OCI-LY7 (cell line): ENCODE measurements at regions not wholly inside any gene's neighbourhood (a gene's known extent, or its start where the extent isn't known, plus 50 kb on each side); places are given as distances from the start of the nearest gene placed in this dataset.

ENCODE experiments used
- BruUV-seq: library from RNA; stranded (reverse); fragments of 400-500 nt; replicated peaks from 2 replicates; lab custom pipeline; 2021; lab: Mats Ljungman, UMichigan
- CTCF ChIA-PET: fragments of 300-600 bp; sonication (Branson Sonifier 250); formaldehyde crosslinking; loops from one replicate; lab custom pipeline; 2022; ENCODE audit warnings: antibody characterized with exemption; ENCODE audit not compliant: unreplicated experiment; lab: Charles Lee
- POLR2A ChIA-PET: fragments of 300-600 bp; sonication (Branson Sonifier 250); formaldehyde crosslinking; loops from one replicate; lab custom pipeline; 2022; ENCODE audit warnings: antibody characterized with exemption; lab: Charles Lee
- DNase-seq: peaks from one replicate; pipeline ENCODE4 v3.0.0-alpha.2; 2015; ENCODE audit warnings: low spot score
- H2AFZ ChIP-seq: fragments of 200-600 bp; sonication (generic), shearing (Covaris generic); 2 replicates; pipeline ENCODE4 v1.6.1; 2014; ENCODE audit warnings: mild to moderate bottlenecking, antibody characterized with exemption, low read length, moderate library complexity
- H3K27ac ChIP-seq: fragments of 200-600 bp; sonication (generic); 2 replicates; pipeline ENCODE4 v1.5.1; 2014; ENCODE audit warnings: mixed run types, low read depth, mild to moderate bottlenecking, moderate library complexity, low read length, inconsistent platforms; ENCODE audit not compliant: poor library complexity, severe bottlenecking
- H3K36me3 ChIP-seq: fragments of 200-600 bp; sonication (generic); 2 replicates; pipeline ENCODE4 v1.6.1; 2014; ENCODE audit warnings: mild to moderate bottlenecking, antibody characterized with exemption, low read length, moderate library complexity, mixed read lengths; ENCODE audit not compliant: insufficient read depth
- H3K4me1 ChIP-seq: fragments of 200-600 bp; sonication (generic); 2 replicates; pipeline ENCODE4 v1.5.1; 2014; ENCODE audit warnings: mild to moderate bottlenecking, low read length; ENCODE audit not compliant: insufficient read depth, poor library complexity, severe bottlenecking
- H3K4me2 ChIP-seq: fragments of 200-600 bp; sonication (generic); 2 replicates; pipeline ENCODE4 v1.6.1; 2014; ENCODE audit warnings: mild to moderate bottlenecking, low read length
- H3K4me3 ChIP-seq: fragments of 200-600 bp; sonication (generic); 2 replicates; pipeline ENCODE4 v1.5.1; 2014; ENCODE audit warnings: mild to moderate bottlenecking, low read depth, low read length; ENCODE audit not compliant: poor library complexity, severe bottlenecking
- H3K79me2 ChIP-seq: fragments of 200-600 bp; sonication (generic); 2 replicates; pipeline ENCODE4 v1.6.1; 2016; ENCODE audit warnings: low read depth, mild to moderate bottlenecking, low read length, moderate library complexity, mixed read lengths; ENCODE audit not compliant: insufficient read depth
- H3K9me2 ChIP-seq: fragments of 200-600 bp; sonication (generic); 2 replicates; pipeline ENCODE4 v1.6.1; 2016; ENCODE audit warnings: mild to moderate bottlenecking, low read length, mixed read lengths; ENCODE audit not compliant: insufficient read depth
- H3K9me3 ChIP-seq: fragments of 200-600 bp; sonication (generic); 2 replicates; pipeline ENCODE4 v1.6.1; 2014; ENCODE audit warnings: mild to moderate bottlenecking, mixed run types, low read length, mixed read lengths
- H4K20me1 ChIP-seq: fragments of 200-600 bp; sonication (generic); 2 replicates; pipeline ENCODE4 v1.6.1; 2014; ENCODE audit warnings: mild to moderate bottlenecking, antibody characterized with exemption, low read length, moderate library complexity, mixed read lengths; ENCODE audit not compliant: insufficient read depth
- EZH2phosphoT487 ChIP-seq: fragments of 200-600 bp; sonication (generic); IDR thresholded peaks from 2 replicates; pipeline ENCODE4 v1.6.1; 2018; ENCODE audit warnings: low read depth, borderline replicate concordance, mild to moderate bottlenecking, mixed run types, antibody characterized with exemption, low read length, moderate library complexity, mixed read lengths
- intact Hi-C: fragments of 100-400 bp; cut with micrococcal nuclease; formaldehyde crosslinking; loops from one replicate; pipeline ENCODE4 v1.10.0; 2022; ENCODE audit not compliant: unreplicated experiment
- TF ChIP-seq, protein P1 (sequence below): fragments of 200-600 bp; sonication (generic); conservative IDR thresholded peaks from 2 replicates; pipeline ENCODE4 v1.5.1; 2014; ENCODE audit warnings: mild to moderate bottlenecking, antibody characterized with exemption, low read length, moderate library complexity, mixed read lengths

DNA sequence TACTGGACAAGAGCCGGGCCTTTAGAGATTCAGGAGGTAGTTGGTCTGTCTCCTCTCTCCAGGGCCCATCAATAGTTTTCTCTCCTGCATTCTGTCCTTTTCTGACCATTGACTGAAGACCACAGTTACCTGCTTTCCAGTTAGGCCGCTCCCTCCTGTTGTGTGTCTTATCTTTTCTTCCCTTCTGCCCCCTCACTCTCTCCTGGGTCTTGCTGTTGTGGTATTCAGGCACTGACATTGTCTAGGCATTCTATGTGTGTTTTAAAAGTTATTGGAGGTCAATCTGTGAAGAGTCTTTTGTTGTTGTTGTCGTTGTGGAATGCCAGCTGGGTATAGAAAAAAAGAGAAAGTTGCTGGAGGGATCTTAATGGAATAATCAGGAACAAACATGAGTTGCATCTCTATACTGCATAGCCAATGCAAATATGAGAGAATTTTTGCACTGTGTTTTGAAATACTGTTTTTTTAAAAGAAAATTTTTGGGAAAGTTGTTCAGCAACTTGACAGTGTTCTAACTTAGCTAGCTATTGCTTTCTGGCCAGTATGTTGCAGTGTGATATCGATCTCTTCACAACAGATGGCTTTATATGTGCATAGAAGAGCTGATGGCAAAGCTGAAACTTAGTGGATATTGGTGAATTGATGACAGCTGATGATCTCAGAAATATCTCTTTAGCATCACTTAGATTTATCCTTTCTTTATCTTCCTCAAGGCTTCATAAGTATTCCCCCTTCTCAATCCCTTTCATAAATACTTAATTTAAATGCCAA lies 240.7 kb downstream of the C4orf33 start:
- Histone ChIP-seq H3K27ac (no peak overlapping the region), H3K9me3 (no peaks in the 10 kb centered on the region), H3K36me3 (no peaks in the 10 kb centered on the region), H3K9me2 (no peaks in the 10 kb centered on the region), H2AFZ (no peak overlapping the region), H3K4me1 (no peaks in the 10 kb centered on the region), H3K79me2 (no peaks in the 10 kb centered on the region), H4K20me1 (no peaks in the 10 kb centered on the region), H3K4me2 (no peak overlapping the region), H3K4me3 (no peak overlapping the region)
- no peak for DNase-seq
- intact Hi-C loops, result no loop called here
- POLR2A ChIA-PET, result interaction anchor here (1.4 kb wide), 1 partner anchor 9 kb away, joined by 4 read pairs; no protein-coding TSS in a partner anchor
- CTCF ChIA-PET, result no interaction called here
- TF ChIP-seq EZH2phosphoT487, result no peak
- TF ChIP-seq, protein P1, sequence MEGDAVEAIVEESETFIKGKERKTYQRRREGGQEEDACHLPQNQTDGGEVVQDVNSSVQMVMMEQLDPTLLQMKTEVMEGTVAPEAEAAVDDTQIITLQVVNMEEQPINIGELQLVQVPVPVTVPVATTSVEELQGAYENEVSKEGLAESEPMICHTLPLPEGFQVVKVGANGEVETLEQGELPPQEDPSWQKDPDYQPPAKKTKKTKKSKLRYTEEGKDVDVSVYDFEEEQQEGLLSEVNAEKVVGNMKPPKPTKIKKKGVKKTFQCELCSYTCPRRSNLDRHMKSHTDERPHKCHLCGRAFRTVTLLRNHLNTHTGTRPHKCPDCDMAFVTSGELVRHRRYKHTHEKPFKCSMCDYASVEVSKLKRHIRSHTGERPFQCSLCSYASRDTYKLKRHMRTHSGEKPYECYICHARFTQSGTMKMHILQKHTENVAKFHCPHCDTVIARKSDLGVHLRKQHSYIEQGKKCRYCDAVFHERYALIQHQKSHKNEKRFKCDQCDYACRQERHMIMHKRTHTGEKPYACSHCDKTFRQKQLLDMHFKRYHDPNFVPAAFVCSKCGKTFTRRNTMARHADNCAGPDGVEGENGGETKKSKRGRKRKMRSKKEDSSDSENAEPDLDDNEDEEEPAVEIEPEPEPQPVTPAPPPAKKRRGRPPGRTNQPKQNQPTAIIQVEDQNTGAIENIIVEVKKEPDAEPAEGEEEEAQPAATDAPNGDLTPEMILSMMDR, result no peak
- no TSS peak for BruUV-seq

GRCh38 chr4:129337228-129337620 lies 241.3 kb downstream of the C4orf33 start:
- H3K79me2 ChIP-seq, result no peaks in the 10 kb centered on the region
- CTCF ChIA-PET, result no interaction called here
- no peak for DNase-seq
- no peaks in the 10 kb centered on the region for H3K36me3 ChIP-seq
- H4K20me1 ChIP-seq, result no peaks in the 10 kb centered on the region
- no peak for TF ChIP-seq EZH2phosphoT487
- TF ChIP-seq, protein P1, result no peak
- H2AFZ ChIP-seq, result no peak overlapping the region
- H3K9me2 ChIP-seq, result no peaks in the 10 kb centered on the region
- POLR2A ChIA-PET, result no interaction called here
- no peak overlapping the region for H3K27ac ChIP-seq
- intact Hi-C loops, result no loop called here
- no peaks in the 10 kb centered on the region for H3K4me1 ChIP-seq
- H3K9me3 ChIP-seq, result no peaks in the 10 kb centered on the region
- BruUV-seq, result no TSS peak
- H3K4me3 ChIP-seq, result no peak overlapping the region
- H3K4me2 ChIP-seq, result no peak overlapping the region

DNA sequence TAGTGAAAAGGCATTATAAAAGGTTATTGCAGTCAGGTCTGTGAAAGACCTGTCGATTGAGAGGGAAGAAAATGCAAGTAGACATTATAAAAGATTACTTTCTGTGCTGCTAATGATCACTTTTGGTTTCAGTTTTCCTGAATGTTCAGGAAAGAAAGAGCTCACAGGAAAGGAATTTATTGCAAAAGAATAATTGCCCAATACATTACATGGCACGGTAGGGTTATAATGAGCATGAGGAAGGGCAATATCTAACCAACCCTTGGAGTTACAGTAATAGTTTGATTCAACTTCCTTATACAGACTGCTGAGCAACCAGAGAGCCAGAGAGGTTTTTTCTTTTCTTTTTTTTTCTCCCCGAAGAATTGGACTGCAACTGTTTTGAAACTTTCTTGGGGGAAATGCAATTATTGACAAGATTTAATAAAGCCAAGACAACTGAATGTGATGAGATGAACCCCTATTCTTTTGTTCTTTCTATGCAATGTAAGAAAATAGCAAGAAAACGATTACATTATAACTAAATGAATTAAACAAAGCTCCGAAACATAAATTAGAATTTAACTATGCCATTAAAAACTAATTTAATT lies 247.0 kb downstream of the C4orf33 start:
- intact Hi-C loops, result no loop called here
- no peak for TF ChIP-seq EZH2phosphoT487
- TF ChIP-seq, protein P1, result no peak
- Histone ChIP-seq H3K4me3 (no peak overlapping the region), H2AFZ (no peak overlapping the region), H3K79me2 (no peaks in the 10 kb centered on the region), H3K9me2 (no peaks in the 10 kb centered on the region), H3K4me1 (no peaks in the 10 kb centered on the region), H3K36me3 (no peaks in the 10 kb centered on the region), H3K4me2 (no peak overlapping the region), H3K9me3 (no peaks in the 10 kb centered on the region), H3K27ac (no peak overlapping the region), H4K20me1 (no peaks in the 10 kb centered on the region)
- ChIA-PET CTCF (no interaction called here), POLR2A (no interaction called here)
- BruUV-seq, result no TSS peak
- no peak for DNase-seq
